Upper lobe of left lung (tissue), 6 donors: ENCODE measurements at regions not wholly inside any gene's neighbourhood (a gene's known extent, or its start where the extent isn't known, plus 50 kb on each side); places are given as distances from the start of the nearest gene placed in this dataset.

ENCODE experiments used
- ATAC-seq, 2 donors: fragments of 200-7000 bp; cut with Tn5 transposase; one replicate each; pipeline ENCODE4 v1.9.1; 2022; ENCODE audit warnings: mild to moderate bottlenecking in 2 of 2, moderate library complexity in 2 of 2; ENCODE audit not compliant: low FRiP score in 2 of 2
- DNase-seq, 2 donors: peaks; one replicate each; pipeline ENCODE4 v3.0.0-alpha.2; 2019 to 2020
- H3K27ac ChIP-seq, 4 donors: fragments of 200-600 bp; sonication (generic); one replicate each; pipeline ENCODE4 v1.5.1; 2016 to 2019
- H3K27me3 ChIP-seq, 4 donors: fragments of 200-600 bp; sonication (generic); one replicate each; pipeline ENCODE4 v1.5.1; 2017 to 2019
- H3K36me3 ChIP-seq, 4 donors: fragments of 200-600 bp; sonication (generic); one replicate each; pipeline ENCODE4 v1.5.1; 2016 to 2019
- H3K4me1 ChIP-seq, 4 donors: fragments of 200-600 bp; sonication (generic); one replicate each; pipeline ENCODE4 v1.5.1; 2018 to 2019
- H3K4me3 ChIP-seq, 4 donors: fragments of 200-600 bp; sonication (generic); one replicate each; pipeline ENCODE4 v1.5.1; 2017 to 2019; ENCODE audit warnings: mild to moderate bottlenecking in 2 of 4, moderate library complexity in 1 of 4
- H3K9me3 ChIP-seq, 4 donors: fragments of 200-600 bp; sonication (generic); one replicate each; pipeline ENCODE4 v1.5.1; 2018 to 2019
- EP300 ChIP-seq, 4 donors: sonication (generic); formaldehyde crosslinking; IDR thresholded peaks; one replicate each; pipeline ENCODE4 v1.5.1; 2017; ENCODE audit warnings: antibody characterized with exemption in 4 of 4, control low read depth in 2 of 4
- POLR2A ChIP-seq, 4 donors: fragments of 450-650 bp; IDR thresholded peaks; one replicate each; pipeline ENCODE4 v1.5.1; 2016 to 2017; ENCODE audit warnings: antibody characterized with exemption in 4 of 4, mild to moderate bottlenecking in 2 of 4
- POLR2AphosphoS5 ChIP-seq, 2 donors: sonication (generic); formaldehyde crosslinking; IDR thresholded peaks; one replicate each; pipeline ENCODE4 v1.5.1; 2017; ENCODE audit warnings: antibody characterized with exemption in 2 of 2
- WGBS, 2 donors: methylation state at CpG; one replicate each; pipeline ENCODE4 v1.1.5; 2017 to 2018; 5-methylcytosine and 5-hydroxymethylcytosine counted together
- TF ChIP-seq, protein P1 (sequence below), 6 experiments: fragments of 450-650 bp in 4 of 6; fragments of 200-600 bp in 2 of 6; sonication (generic) in 2 of 6; IDR thresholded peaks; one replicate each; pipeline ENCODE4 v1.5.1; 2016 to 2019; ENCODE audit warnings: antibody characterized with exemption in 6 of 6
- donor health status: DM: no; HTN: no; CAD: no; lungs with moderate emphysema.
- donor health status: DM: no; HTN: yes; CAD: no; lungs with severe emphysema.

DNA sequence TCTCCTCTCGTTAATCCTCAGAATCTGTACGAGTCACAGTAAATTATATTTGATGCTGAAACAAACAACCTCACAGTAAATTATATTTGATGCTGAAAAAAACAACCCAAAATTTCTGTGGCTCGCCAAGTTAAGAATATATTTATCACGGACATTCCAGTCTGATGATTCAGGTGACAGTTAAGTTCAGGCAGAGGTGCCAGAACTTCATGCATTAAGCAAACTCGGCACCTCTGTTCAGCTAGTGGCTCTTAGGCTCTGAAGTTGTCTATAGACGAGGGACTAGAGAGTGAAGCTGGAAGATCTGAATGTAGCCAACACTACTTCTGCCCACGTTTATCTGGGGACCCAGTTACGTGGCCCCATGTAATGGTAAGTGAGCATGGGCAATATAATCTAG lies 132.2 kb upstream of the AGA start:
- no peak for ATAC-seq
- Histone ChIP-seq H3K27me3 (no peaks in the 10 kb centered on the region), H3K4me1 (no peaks in the 10 kb centered on the region), H3K4me3 (no peak overlapping the region), H3K27ac (no peak overlapping the region), H3K36me3 (no peaks in the 10 kb centered on the region), H3K9me3 (no peaks in the 10 kb centered on the region)
- 82 to 87% methylated on average over 8 of the region's 8 CpGs for WGBS, 2 donors
- no peak for DNase-seq
- no peak for TF ChIP-seq POLR2AphosphoS5 (IDR thresholded peaks at IDR 0.05)
- no peak for TF ChIP-seq POLR2A (IDR thresholded peaks at IDR 0.05)
- TF ChIP-seq, protein P1, sequence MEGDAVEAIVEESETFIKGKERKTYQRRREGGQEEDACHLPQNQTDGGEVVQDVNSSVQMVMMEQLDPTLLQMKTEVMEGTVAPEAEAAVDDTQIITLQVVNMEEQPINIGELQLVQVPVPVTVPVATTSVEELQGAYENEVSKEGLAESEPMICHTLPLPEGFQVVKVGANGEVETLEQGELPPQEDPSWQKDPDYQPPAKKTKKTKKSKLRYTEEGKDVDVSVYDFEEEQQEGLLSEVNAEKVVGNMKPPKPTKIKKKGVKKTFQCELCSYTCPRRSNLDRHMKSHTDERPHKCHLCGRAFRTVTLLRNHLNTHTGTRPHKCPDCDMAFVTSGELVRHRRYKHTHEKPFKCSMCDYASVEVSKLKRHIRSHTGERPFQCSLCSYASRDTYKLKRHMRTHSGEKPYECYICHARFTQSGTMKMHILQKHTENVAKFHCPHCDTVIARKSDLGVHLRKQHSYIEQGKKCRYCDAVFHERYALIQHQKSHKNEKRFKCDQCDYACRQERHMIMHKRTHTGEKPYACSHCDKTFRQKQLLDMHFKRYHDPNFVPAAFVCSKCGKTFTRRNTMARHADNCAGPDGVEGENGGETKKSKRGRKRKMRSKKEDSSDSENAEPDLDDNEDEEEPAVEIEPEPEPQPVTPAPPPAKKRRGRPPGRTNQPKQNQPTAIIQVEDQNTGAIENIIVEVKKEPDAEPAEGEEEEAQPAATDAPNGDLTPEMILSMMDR (IDR thresholded peaks at IDR 0.05), result no peak
- TF ChIP-seq EP300 (IDR thresholded peaks at IDR 0.05), result no peak

- WGBS, 2 donors, result 57 to 63% methylated on average over 1 of the region's 1 CpG
- Histone ChIP-seq H3K4me3 (no peak overlapping the region), H3K9me3 (no peaks in the 10 kb centered on the region), H3K36me3 (no peaks in the 10 kb centered on the region), H3K27ac (no peak overlapping the region), H3K27me3 (no peaks in the 10 kb centered on the region), H3K4me1 (no peaks in the 10 kb centered on the region)
- TF ChIP-seq POLR2AphosphoS5 (IDR thresholded peaks at IDR 0.05), result no peak
- ATAC-seq, result no peak
- no peak for DNase-seq
Observed at GRCh38 chr4:177579649-177580048, 137.4 kb upstream of the AGA start.

DNA sequence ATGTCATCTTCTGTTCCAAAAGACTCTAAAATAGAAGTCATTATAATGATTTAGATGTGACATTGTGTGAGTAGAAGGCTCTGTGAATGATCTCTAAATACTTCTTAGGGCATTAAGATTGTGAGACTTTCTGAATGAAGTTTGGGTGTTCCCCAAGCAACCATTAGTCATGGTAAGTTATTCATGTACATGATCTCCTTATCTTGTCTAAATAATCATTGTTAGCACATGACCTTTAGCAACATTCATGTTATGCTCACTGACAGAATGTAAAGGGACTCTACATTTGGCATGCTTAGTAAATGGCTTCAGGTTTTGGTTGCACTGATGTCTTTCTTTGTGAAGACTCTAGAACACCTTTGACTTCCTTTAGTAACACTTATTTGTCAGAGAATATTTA lies 140.8 kb upstream of the AGA start:
- no peak for DNase-seq

GRCh38 chr4:177587989-177588388 lies 145.8 kb upstream of the AGA start:
- TF ChIP-seq POLR2AphosphoS5 (IDR thresholded peaks at IDR 0.05) (no peak), EP300 (IDR thresholded peaks at IDR 0.05) (no peak), POLR2A (IDR thresholded peaks at IDR 0.05) (no peak)
- TF ChIP-seq, protein P1 (IDR thresholded peaks at IDR 0.05), result no peak
- ATAC-seq, result no peak
- 90 to 93% methylated on average over 2 of the region's 2 CpGs for WGBS, 2 donors

More for the DNA sequence above, 140.8 kb upstream of the AGA start:
- Histone ChIP-seq H3K9me3 (no peaks in the 10 kb centered on the region), H3K4me1 (no peaks in the 10 kb centered on the region), H3K27ac (no peak overlapping the region), H3K27me3 (no peaks in the 10 kb centered on the region), H3K4me3 (no peak overlapping the region), H3K36me3 (no peaks in the 10 kb centered on the region)
- ATAC-seq, result no peak
- no peak for TF ChIP-seq POLR2AphosphoS5 (IDR thresholded peaks at IDR 0.05)
- TF ChIP-seq, protein P1 (IDR thresholded peaks at IDR 0.05), result no peak

DNA sequence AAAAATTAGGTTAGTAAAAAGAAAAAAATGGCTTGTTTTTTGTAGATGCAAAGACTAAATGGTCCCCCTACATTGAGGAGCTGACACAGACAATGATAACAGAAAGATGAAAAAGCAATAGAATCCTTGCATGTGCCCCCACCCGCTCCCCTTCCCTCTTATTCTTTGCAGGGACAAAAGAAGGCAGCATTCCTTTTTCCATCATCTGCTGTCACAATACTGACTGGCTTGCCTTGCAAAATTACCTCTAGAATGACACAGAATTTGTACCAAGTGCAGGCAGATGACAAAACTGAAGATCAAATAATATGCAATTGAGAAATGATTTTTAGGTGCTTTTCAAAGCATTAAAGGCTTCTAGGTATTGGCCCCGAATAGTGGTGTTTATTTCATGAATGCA lies 153.1 kb upstream of the AGA start:
- ATAC-seq (no peak), DNase-seq (no peak)
- Histone ChIP-seq H3K36me3 (no peaks in the 10 kb centered on the region), H3K9me3 (no peaks in the 10 kb centered on the region), H3K4me3 (no peak overlapping the region), H3K27ac (no peak overlapping the region), H3K27me3 (no peaks in the 10 kb centered on the region), H3K4me1 (no peaks in the 10 kb centered on the region)
- TF ChIP-seq POLR2AphosphoS5 (IDR thresholded peaks at IDR 0.05) (no peak), POLR2A (IDR thresholded peaks at IDR 0.05) (no peak), EP300 (IDR thresholded peaks at IDR 0.05) (no peak)
- TF ChIP-seq, protein P1 (IDR thresholded peaks at IDR 0.05), result no peak
- 85 to 91% methylated on average over 2 of the region's 2 CpGs for WGBS, 2 donors

More at GRCh38 chr4:177587989-177588388, 145.8 kb upstream of the AGA start:
- Histone ChIP-seq H3K9me3 (no peaks in the 10 kb centered on the region), H3K27me3 (no peaks in the 10 kb centered on the region), H3K4me1 (no peaks in the 10 kb centered on the region), H3K4me3 (no peak overlapping the region), H3K36me3 (no peaks in the 10 kb centered on the region), H3K27ac (no peak overlapping the region)
- no peak for DNase-seq
